GM21737 (cell line): ENCODE measurements at regions not wholly inside any gene's neighbourhood (a gene's known extent, or its start where the extent isn't known, plus 50 kb on each side); places are given as distances from the start of the nearest gene placed in this dataset.
"Not testable (repeated sequence)": the region's sequence is repeated elsewhere in the genome, so short reads cannot be mapped to it uniquely, and the experiment has no call there.

Experiments used
- ATAC-seq: cut with Tn5 transposase; IDR thresholded peaks from one replicate; pipeline ENCODE4 v1.9.1; 2021; ENCODE audit warnings: mild to moderate bottlenecking, moderate library complexity; ENCODE audit not compliant: unreplicated experiment

DNA sequence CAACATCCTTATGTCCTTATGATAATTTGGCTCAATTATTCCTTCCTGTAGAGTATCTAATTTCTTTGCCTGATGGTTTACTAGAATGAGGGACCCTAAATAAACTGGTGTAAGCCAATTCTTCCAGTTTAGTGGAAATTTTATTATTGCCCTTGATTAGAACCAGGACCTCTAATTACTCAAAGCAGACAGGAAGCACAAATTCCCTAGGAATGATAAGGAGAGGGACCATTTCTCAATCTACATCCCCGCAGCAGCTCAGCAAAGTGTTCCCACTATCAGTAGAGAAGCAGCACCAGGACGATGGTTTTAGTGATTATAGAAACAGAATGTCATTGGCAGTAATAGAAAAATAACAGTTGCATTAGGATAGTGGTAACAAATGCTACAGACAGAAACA is 97.1 kb downstream of the PLPPR4 start:
- no peak for ATAC-seq

DNA sequence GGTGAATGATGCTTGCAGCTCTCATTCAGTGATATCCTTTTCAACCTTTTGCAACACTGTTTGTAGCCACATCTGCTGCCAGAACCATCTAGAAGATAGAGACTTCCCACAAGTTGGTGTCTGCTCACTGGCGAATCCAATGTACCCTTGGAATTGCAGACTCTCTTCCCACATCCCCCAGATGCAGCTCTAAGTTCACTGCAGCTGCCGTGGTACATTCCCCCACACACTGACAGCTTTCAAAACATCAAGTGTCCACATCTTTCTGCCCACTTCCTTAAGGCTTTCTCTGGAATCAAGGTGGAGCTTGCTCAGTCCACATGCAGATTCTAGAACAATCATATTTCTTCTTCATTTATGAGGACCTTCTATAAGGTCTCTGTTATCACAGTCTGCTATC is 99.2 kb downstream of the PLPPR4 start:
- ATAC-seq: no peak

DNA sequence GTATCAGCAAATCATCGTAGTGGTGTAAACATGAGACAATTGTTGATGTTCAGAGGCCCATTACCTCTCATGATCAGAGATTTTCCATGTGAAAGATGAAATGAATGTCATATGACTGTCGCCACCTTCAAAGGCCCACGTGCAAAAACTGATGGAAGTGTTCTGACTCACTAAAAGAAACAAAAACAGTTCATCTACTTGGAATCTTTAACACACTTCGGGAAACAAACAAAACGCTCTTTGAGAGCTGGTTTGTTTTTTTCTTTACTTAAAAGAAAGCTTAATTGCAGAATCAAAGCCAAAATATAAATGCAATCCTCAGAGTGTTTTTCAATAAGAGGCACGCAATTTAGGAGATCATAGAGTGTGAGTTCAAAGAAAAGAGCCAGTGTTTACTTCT is 100.8 kb downstream of the PLPPR4 start:
- ATAC-seq: no peak

DNA sequence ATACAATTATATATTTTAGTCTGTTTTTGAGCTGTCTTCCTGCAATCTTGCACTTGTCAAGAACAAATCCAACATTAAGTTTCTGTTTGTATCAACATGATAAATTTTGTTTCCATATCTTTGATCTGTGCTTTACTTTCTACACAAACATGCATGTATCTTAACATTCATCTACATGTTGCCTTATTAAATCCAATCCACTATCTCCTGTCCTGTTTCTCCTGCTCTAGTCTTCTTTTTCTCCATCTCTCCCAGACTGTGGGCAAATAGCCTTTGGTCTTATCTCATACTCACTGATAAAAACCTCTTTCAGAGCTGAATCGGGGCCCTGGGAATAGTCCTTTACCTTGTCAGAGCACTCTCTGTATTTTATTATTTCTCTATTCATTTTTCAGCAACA is 101.3 kb downstream of the PLPPR4 start:
- no peak for ATAC-seq

DNA sequence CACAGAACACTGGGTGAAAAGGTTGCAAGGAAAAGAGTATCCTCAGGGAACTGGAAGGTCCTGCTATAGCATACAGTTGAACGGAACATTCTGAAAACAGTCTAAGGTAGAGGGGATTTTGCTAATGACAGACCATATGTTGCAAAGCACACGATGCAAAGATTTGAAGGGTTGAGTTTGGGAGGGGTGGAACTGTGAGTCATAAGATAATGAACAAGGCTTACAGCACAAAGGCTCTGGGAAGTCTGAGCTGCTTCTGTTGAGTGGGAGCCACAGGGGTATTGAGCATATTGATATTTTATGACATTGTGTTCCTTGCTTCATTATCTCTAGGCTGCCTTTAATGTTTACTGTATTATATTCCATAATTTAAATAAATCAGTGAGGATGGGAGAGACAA is 104.9 kb downstream of the PLPPR4 start:
- ATAC-seq: no peak

DNA sequence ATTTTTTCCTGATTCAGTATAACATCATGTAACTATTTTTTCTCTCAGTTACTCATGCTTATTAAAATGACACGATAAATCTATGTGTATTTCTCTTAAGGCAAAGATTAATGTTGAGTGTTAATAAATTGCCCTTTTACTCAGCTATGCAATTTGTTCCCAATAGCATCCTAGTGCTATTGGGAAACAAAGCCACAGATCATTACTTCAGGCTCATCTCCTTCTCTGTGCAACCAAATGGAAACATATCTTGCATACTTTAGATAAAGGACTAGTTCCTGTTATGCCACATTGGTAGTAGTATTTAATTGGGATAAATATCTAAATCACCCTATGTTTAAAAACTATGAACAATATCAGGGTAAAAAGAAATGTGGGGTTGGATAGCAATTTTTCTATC is 106.2 kb downstream of the PLPPR4 start:
- no peak for ATAC-seq

DNA sequence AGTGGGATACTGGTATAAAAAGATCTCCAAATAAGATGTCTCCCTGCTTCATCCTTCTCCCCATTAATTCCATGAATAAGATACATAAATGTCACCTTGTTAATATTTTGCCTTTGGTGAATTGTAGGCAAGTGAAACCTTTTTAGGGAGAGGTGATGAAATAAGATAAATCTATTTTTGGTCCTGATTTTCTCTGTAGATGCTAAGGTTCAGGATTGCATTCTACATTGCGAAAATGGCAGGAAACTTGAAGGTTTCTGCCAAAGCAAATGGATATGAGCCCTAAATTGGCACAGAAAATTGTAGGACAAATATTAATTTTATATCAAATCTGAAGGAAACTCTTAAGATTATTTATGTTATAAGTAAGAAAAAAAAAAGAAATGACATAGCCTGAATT is 107.1 kb downstream of the PLPPR4 start:
- no peak for ATAC-seq

DNA sequence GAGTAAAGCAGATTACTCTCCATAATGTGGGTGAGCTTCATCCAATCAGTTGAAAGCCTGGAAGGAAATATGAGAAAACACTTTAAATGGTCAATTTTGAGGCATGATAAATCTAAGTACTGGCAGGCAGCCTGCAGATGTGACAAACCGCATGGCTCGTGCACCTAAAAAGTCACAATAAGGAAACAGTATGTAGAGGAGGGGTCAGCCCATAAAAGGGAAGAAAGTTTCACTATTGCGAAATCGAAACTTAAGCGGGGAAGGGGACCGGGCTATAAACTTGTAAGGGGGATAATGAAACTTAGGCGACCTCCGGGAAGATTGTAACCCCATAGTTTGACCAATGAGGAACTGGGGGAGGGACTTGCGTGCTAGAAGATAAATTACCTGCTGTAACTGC is 109.8 kb downstream of the PLPPR4 start:
- no peak for ATAC-seq

DNA sequence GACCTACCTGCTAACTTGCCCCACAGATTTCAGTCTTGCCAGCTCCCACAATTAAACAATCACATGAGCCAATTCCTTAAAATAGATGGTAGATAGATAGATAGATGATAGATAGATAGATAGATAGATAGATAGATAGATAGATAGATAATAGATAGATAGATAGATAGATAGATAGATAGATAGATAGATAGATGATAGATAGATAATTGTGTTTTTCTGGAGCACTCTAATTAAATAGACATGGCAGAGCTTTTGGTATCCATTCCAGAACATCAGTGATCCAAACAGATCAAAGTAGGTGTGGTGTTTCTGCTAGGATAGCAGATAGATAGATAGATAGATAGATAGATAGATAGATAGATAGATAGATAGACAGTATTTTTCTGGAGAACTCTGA is 110.4 kb downstream of the PLPPR4 start:
- not testable (repeated sequence) for ATAC-seq

DNA sequence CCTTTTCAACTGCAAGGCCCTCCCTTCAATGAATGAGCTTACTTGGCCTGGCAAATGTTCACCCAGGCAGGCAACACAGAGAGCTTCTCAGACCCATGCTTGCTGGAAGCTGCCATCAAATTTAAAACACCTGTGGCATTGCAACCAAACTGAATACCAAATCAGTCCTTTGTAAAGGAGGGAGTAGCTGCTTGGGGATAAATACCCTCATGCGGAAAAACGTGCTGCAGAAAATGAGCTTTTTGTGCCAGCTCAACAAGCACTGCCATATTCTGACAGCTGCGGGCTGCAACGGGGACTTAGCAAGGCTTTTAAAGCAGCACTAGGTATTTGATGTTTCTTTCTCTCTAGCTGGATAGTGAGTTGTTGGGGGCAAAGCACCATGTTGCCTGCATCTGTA is 119.7 kb downstream of the PLPPR4 start:
- ATAC-seq: no peak

DNA sequence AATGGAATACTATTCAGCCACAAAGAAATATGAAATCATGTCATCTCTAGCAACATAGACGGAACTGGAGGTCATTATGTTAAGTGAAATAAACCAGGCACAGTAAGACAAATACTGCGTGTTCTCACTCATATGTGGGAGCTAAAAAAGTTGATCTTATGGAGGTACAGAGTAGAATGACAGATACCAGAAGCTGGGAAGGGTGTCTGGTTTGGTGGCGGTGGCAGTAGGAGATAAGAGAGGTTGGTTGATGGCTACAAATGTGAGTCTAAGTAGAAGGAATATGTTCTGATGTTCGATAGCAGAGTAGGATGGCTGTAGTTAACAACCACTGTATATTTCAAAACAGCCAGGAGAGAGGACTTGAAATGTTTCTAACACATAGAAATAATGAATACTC is 121.6 kb downstream of the PLPPR4 start:
- no peak for ATAC-seq

DNA sequence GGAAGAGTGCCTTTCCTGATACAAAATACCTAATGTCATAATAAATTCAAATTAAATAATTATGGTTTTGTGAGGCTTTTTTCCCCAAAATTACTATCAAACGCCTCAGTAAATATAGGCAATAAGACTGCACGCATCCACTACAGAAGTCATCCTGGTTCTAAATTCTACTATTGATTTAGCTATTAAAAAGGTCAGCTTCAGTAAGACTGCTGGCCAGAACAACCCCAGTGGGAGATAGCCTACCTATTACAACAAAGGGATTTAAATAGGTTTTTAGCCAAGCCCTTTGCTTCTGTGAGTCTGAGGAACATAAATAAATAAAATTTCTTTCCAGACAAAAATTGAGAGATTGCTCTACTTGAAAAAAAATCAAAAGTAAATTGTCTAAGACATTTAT is 132.1 kb downstream of the PLPPR4 start:
- ATAC-seq: no peak

DNA sequence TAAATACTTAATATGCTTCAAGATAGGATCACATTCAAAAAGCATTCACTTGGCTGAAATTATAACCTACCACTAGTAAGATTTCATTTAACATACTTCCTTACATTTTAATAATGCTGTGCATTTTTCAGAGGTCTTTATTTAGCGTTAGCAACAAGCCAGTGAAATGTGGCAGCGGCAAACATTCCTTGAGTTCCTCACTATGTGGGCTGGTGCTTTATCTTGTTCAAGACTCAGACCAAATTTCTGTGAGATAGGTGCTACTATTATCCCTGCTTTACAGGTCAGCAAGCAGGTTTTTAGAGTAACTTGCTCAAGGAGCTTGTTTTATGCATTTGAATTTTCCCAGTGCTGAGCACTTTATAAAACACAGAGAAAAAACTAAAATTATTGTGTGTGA is 132.7 kb downstream of the PLPPR4 start:
- no peak for ATAC-seq

DNA sequence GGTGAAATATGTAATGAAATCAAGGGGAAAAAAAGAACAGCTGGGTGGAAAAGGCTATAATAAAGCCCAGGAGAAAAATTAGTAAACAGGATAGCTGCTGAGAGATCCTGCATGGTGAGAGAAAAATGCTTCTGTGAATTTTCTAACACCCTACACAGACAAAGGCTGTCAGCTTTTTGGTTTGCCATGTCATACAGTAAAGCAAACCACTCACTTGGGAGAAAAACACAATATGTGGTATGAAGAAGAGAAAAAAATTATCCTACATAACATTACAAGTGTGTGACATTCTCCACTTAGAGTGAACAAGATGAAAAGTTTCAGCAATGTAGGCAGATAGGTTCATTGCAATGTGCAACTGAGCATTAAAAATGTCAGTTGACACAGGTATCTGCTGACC is 133.6 kb downstream of the PLPPR4 start:
- ATAC-seq: no peak

DNA sequence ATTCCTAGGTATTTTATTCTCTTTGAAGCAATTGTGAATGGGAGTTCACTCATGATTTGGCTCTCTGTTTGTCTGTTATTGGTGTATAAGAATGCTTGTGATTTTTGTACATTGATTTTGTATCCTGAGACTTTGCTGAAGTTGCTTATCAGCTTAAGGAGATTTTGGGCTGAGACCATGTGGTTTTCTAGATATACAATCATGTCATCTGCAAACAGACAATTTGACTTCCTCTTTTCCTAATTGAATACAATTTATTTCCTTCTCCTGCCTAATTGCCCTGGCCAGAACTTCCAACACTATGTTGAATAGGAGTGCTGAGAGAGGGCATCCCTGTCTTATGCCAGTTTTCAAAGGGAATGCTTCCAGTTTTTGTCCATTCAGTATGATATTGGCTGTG is 137.3 kb downstream of the PLPPR4 start:
- not testable (repeated sequence) for ATAC-seq

DNA sequence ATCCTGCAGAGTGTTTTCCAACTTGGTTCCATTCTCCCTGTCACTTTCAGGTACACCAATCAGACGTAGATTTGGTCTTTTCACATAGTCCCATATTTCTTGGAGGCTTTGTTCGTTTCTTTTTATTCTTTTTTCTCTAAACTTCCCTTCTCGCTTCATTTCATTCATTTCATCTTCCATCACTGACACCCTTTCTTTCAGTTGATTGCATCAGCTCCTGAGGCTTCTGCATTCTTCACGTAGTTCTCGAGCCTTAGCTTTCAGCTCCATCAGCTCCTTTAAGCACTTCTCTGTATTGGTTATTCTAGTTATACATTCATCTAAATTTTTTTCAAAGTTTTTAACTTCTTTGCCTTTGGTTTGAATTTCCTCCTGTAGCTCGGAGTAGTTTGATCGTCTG is 140.1 kb downstream of the PLPPR4 start:
- not testable (repeated sequence) for ATAC-seq

DNA sequence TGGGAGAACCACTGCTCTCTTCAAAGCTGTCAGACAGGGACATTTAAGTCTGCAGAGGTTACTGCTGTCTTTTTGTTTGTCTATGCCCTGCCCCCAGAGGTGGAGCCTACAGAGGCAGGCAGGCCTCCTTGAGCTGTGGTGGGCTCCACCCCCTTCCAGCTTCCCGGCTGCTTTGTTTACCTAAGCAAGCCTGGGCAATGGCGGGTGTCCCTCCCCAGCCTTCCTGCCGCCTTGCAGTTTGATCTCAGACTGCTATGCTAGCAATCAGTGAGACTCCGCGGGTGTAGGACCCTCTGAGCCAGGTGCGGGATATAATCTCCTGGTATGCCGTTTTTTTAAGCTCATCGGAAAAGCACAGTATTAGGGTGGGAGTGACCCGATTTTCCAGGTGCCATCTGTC is 141.0 kb downstream of the PLPPR4 start:
- not testable (repeated sequence) for ATAC-seq

DNA sequence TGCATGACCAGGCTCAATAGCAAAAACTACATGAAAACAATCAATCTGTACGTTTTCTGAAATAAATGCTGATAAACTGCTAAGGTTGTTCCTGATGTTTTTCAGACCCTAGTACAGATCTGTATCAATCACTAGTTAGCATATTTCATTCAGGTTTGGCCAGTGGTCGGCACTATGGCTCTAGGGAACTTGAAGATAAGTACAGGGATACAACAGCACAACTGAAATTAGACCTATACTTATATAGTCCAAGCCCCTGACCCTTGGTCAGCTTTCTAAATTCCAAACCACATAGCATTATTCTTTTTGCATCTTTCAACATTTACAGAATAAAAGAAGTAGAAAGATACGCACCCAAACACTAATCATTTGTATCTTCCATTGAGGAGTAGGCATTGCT is 142.7 kb downstream of the PLPPR4 start:
- ATAC-seq: no peak

DNA sequence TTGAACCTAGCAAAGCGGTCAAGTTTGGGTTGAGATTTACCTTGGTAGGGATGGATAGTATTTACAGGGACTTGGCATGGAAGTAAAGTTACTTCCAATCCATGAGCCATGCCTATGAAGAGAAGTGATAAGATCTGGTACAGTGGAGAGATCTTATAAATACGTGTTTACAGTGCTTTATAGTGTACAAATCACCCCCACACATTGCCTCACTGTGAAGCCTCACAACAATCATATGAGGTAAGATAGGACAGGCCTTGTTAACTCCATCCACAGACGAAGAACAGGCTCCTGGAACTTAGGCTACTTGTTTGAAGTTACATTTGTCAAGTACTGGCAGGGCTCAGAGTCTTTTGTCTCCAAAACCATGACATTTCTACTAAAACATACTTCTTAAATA is 159.8 kb downstream of the PLPPR4 start:
- no peak for ATAC-seq

DNA sequence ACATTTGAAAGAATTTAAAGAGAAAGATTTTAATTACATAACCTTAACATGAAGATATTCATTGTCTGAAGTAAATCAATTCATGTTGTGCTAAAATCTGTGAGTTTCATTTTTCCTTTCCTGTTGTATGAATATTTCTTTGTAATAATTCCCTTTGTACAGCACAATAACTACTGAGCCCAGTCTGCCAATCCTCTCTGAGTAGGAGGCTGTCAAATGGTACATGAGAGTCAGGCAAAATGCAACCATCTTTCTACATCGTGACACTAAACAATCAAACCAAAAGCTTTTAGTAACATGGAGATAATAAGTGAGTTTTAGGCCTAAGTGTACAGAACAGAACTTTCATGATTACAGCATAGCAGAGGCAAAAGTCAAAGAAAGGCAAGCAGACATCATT is 165.5 kb downstream of the PLPPR4 start:
- no peak for ATAC-seq

DNA sequence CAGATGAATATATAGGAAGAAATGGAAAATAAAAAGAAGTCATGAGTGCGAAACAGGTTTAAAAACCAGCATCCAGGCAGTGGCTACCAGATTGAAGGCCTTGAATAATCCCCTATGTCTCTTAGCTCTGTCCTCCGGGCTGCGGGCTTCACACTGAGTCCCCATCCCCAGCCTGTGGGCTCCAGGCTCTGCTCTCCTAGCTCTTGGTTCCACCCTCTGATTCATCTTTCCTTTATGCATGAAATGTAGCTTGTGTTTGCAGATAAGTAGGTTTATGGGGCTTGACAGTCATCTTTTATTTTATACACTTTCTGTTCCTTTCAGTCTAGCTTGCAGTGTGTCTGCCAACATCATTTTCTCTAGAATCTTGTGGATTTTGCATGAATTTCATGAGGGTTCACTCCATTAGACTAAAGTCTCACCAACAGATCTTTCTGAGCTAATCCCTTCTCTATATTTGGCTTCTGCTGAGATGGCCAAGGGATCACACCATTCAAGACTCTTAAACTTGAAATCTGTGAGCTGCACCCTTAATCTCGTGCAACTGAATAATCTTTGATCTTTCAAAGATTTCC is 174.5 kb downstream of the PLPPR4 start:
- ATAC-seq: no peak

DNA sequence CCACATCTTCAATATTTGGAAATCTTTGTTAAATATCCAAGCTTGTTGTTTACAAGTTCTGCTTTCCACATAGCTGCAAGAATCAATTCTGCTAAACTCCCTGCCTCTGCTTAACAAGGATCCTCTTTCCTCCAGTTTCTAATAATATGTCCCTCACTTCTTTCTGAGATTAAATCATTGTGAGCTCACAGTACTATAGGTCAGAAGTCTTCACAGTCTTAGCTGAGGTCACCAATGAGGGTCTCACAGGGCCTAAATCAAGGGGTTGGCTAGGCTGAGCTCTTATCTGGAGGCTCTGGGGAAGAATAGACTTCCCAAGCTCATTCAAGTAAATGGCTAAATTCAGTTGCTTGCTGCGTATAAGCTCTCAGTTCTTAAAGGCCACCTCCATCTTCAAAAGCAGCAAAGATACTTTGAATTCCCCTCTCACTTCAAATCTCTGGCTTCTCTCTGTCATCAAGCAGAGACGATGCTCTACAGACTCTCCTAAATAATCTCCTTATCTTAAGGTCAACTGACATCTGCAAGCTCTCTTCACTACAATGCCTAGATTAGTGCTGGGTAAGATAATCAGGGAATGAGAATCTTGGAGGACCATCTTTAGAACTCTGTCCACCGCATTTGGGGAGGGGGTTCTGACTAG is 175.3 kb downstream of the PLPPR4 start:
- ATAC-seq: no peak
